Left cardiac atrium (tissue), 4 donors: ENCODE measurements at regions not wholly inside any gene's neighbourhood (a gene's known extent, or its start where the extent isn't known, plus 50 kb on each side); places are given as distances from the start of the nearest gene placed in this dataset.
"Not testable (repeated sequence)": the region's sequence is repeated elsewhere in the genome, so short reads cannot be mapped to it uniquely, and the experiment has no call there.

Source experiments
- ATAC-seq, 2 donors: fragments of 200-7000 bp; cut with Tn5 transposase; one replicate each; pipeline ENCODE4 v1.9.1; 2020; ENCODE audit warnings: mild to moderate bottlenecking in 2 of 2, moderate library complexity in 2 of 2
- DNase-seq: peaks from one replicate; pipeline ENCODE4 v3.0.0-alpha.2; 2020
- intact Hi-C, 2 donors: fragments of 100-400 bp; cut with DNase I; formaldehyde crosslinking; loops; one replicate each; pipeline versions ENCODE4 v1.14.1 to v1.15.1; 2022 to 2023
- donor health status: DM: no; HTN: yes; CAD: no.
- donor health status: DM: no; HTN: yes; CAD: no; lungs with severe emphysema.
- donor health status: DM: yes; HTN: yes; CAD: no.
- donor health status: Dilated cardiomyopathy.

GRCh38 chr3:152644478-152644877 is 190.5 kb upstream of the P2RY1 start:
- intact Hi-C loops, result no loop called here
- ATAC-seq, result no peak
- DNase-seq, result no peak

GRCh38 chr3:152646004-152646403 is 188.9 kb upstream of the P2RY1 start:
- no peak for DNase-seq
- ATAC-seq, result no peak
- intact Hi-C loops, result no loop called here

GRCh38 chr3:152650177-152650576 is 184.8 kb upstream of the P2RY1 start:
- ATAC-seq, result peak in 1 of 2 donors; percentile 66
- DNase-seq, result no peak
- intact Hi-C loops, result no loop called here

GRCh38 chr3:152650923-152651322 is 184.0 kb upstream of the P2RY1 start:
- intact Hi-C loops, DNase-seq, ATAC-seq: not testable (repeated sequence)

- DNase-seq (no peak), ATAC-seq (peak in 1 of 2 donors; percentile 39)
- intact Hi-C loops, result no loop called here
These were observed 178.5 kb upstream of the P2RY1 start for GRCh38 chr3:152656214-152656971.

- no peak for DNase-seq
- intact Hi-C loops, result no loop called here
- no peak for ATAC-seq
These were observed 178.0 kb upstream of the P2RY1 start for GRCh38 chr3:152656972-152657355.

GRCh38 chr3:152658977-152659720 is 175.8 kb upstream of the P2RY1 start:
- intact Hi-C loops, result no loop called here
- DNase-seq (no peak), ATAC-seq (no peak)

- intact Hi-C loops, result no loop called here
- no peak for ATAC-seq
- no peak for DNase-seq
These were observed 172.8 kb upstream of the P2RY1 start for GRCh38 chr3:152662157-152662556.

GRCh38 chr3:152664766-152665165 is 170.2 kb upstream of the P2RY1 start:
- DNase-seq (no peak), ATAC-seq (no peak)
- intact Hi-C loops, result no loop called here

- ATAC-seq, result no peak
- intact Hi-C loops, result no loop called here
- no peak for DNase-seq
These were observed 167.7 kb upstream of the P2RY1 start for GRCh38 chr3:152667267-152667666.

GRCh38 chr3:152669560-152669959 is 165.4 kb upstream of the P2RY1 start:
- intact Hi-C loops, result no loop called here
- DNase-seq, result no peak
- ATAC-seq, result no peak

- intact Hi-C loops, result no loop called here
- ATAC-seq (peak; percentile 27 to 58), DNase-seq (no peak)
These were observed 163.2 kb upstream of the P2RY1 start for GRCh38 chr3:152671446-152672319.

GRCh38 chr3:152672320-152672649 is 162.6 kb upstream of the P2RY1 start:
- ATAC-seq (peak in 1 of 2 donors; percentile 44), DNase-seq (no peak)
- intact Hi-C loops, result no loop called here

GRCh38 chr3:152676810-152677379 is 158.0 kb upstream of the P2RY1 start:
- no peak for ATAC-seq
- no peak for DNase-seq
- intact Hi-C loops, result no loop called here

- ATAC-seq (no peak), DNase-seq (no peak)
- intact Hi-C loops, result no loop called here
These were observed 157.4 kb upstream of the P2RY1 start for GRCh38 chr3:152677491-152677890.

GRCh38 chr3:152682477-152682876 is 152.5 kb upstream of the P2RY1 start:
- ATAC-seq, result no peak
- intact Hi-C loops, result no loop called here
- no peak for DNase-seq

- intact Hi-C loops, result no loop called here
- ATAC-seq (no peak), DNase-seq (no peak)
These were observed 151.4 kb upstream of the P2RY1 start for GRCh38 chr3:152683521-152683999.

GRCh38 chr3:152684279-152684678 is 150.7 kb upstream of the P2RY1 start:
- intact Hi-C loops, result no loop called here

GRCh38 chr3:152688313-152688712 is 146.6 kb upstream of the P2RY1 start:
- intact Hi-C loops, result no loop called here
- DNase-seq (no peak), ATAC-seq (no peak)

More at GRCh38 chr3:152684279-152684678, 150.7 kb upstream of the P2RY1 start:
- no peak for ATAC-seq
- DNase-seq, result no peak
